ENCODE measurements at regions not wholly inside any gene's neighbourhood (a gene's known extent, or its start where the extent isn't known, plus 50 kb on each side); places are given as distances from the start of the nearest gene placed in this dataset.
A peak's percentile ranks its signal among the peaks of the same experiment; 100 is the strongest.

DNA sequence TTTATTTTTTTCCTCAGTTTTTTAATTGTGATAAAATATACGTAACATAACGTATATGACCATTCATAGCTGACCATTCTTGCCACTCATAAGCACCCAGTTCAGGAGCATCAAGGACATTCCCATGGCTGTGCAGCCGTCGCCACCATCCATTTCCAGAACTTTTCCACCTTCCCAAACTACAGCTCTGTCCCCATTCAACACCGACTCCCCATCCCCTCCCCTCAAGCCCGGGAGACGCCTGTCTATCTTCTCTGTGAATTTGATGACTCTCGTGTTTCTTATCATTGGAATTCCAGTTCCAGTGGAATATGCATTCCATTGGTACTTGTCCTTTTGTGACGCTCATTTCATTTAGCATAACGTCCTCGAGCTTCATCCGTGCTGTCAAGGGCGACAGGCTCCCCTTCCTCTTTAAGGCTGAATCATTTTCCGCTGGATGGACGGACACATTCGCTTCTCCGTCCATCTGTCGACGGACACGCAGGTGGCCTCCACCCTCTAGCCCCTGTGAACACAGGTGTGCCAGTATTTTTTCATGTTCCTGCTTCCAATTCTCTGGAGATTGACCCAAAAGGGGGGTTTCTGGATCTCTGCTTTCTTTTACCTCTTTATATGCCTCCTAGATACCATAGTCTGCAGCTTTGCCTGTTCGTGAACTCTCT lies 88.1 kb downstream of the YTHDF1 start:
- no peak overlapping the region for H3K4me3 ChIP-seq
- H3K9me3 ChIP-seq, result no peaks in the 10 kb centered on the region
- FAIRE-seq (no peak), DNase-seq (ENCODE audit: low read depth in 1 of 2, low spot score in 1 of 2) (no peak), ATAC-seq (no peak)
- TF ChIP-seq JUN (IDR thresholded peaks at IDR 0.05), result no peak
- no peak for TF ChIP-seq CBX8 (IDR thresholded peaks at IDR 0.05)
- TF ChIP-seq FOSL2 (IDR thresholded peaks at IDR 0.05), result no peak
- TF ChIP-seq FOSL2 (CRISPR knock-in tag; IDR thresholded peaks at IDR 0.05), result no peak
- TF ChIP-seq CEBPB (IDR thresholded peaks at IDR 0.05), result no peak
- TF ChIP-seq, protein P1, sequence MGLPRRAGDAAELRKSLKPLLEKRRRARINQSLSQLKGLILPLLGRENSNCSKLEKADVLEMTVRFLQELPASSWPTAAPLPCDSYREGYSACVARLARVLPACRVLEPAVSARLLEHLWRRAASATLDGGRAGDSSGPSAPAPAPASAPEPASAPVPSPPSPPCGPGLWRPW (IDR thresholded peaks at IDR 0.05), result no peak
- no peak for TF ChIP-seq ESRRA (IDR thresholded peaks at IDR 0.05; ENCODE audit: borderline replicate concordance, low read length)
- no peak for TF ChIP-seq ZFP36 (IDR thresholded peaks at IDR 0.05; ENCODE audit: borderline replicate concordance, partially characterized antibody)
- TF ChIP-seq, protein P2, sequence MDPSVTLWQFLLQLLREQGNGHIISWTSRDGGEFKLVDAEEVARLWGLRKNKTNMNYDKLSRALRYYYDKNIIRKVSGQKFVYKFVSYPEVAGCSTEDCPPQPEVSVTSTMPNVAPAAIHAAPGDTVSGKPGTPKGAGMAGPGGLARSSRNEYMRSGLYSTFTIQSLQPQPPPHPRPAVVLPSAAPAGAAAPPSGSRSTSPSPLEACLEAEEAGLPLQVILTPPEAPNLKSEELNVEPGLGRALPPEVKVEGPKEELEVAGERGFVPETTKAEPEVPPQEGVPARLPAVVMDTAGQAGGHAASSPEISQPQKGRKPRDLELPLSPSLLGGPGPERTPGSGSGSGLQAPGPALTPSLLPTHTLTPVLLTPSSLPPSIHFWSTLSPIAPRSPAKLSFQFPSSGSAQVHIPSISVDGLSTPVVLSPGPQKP (IDR thresholded peaks at IDR 0.05; ENCODE audit: low read depth, low read length), result no peak
- TF ChIP-seq TFCP2L1 (CRISPR knock-in tag; IDR thresholded peaks at IDR 0.05), result no peak
- TF ChIP-seq SREBF2 (IDR thresholded peaks at IDR 0.05), result no peak
- TF ChIP-seq HDAC2 (IDR thresholded peaks at IDR 0.05), result no peak
- TF ChIP-seq TP53 (CRISPR knock-in tag; IDR thresholded peaks at IDR 0.05), result no peak
- POLR2A ChIA-PET, result no interaction called here
- H3K27ac ChIP-seq, result no peak overlapping the region
- 57% methylated on average over 21 of the region's 21 CpGs for WGBS (ENCODE audit: missing lambda C conversion rate)
- CTCF ChIA-PET, result interaction anchor here (1.0 to 1.1 kb wide), 2 partner anchors 10 to 27 kb away, joined by 3 to 4 read pairs; no protein-coding TSS in a partner anchor
- 0 out of 3 replicates have a peak, but pooled peaks cover 7% of the 10 kb centered on the region for H3K4me1 ChIP-seq
- H3K4me2 ChIP-seq, result no peak overlapping the region

DNA sequence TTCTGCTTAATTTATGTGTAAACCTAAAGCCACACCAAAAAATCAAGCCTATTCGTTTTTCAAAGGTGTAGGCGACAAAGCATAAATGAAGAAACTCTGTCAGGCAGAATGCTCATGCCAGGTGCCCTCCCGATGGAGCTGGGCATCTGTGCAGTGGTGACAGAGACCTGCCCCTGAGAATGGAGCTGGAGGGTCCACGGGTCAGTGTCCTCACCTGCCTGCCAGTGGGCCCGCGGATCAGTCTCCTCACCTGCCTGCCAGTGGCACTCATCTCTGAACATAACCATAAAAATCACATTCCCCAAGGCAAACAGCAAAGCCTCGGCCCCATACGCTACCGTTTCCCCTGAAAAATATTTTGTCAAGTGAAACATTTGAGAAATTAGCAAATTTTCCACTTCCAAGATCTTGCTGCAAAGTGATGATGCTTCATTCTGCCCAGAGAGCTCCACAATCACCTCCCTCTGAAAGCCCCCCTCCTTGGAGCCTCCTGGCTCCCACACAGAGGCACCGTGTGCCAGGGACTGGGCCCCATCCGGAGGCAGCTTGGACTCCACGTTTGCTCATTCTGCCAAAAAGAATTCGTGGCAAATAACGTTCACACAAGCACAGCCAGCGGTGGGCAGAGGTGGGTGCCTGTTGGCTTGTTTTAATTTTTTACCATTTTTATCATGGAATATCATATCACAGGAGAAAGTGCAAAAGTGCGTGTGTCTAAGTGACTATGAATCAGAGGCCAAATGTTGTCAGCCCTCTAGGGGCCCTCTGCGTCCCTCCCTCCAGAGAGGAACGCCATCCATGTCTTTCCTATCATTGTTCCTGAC lies 88.8 kb downstream of the YTHDF1 start:
- FAIRE-seq (no peak), ATAC-seq (no peak), DNase-seq (ENCODE audit: low read depth in 1 of 2, low spot score in 1 of 2) (no peak)
- no peaks in the 10 kb centered on the region for H3K9me3 ChIP-seq
- WGBS (ENCODE audit: missing lambda C conversion rate), result 45% methylated on average over 18 of the region's 18 CpGs
- POLR2A ChIA-PET, result no interaction called here
- no peak overlapping the region for H3K4me3 ChIP-seq
- H3K27ac ChIP-seq, result no peak overlapping the region
- no peak overlapping the region for H3K4me2 ChIP-seq
- 0 out of 3 replicates have a peak, but pooled peaks cover 7% of the 10 kb centered on the region for H3K4me1 ChIP-seq
- CTCF ChIA-PET, result interaction anchor here (1.0 to 1.1 kb wide), 2 partner anchors 11 to 26 kb away, joined by 3 to 4 read pairs; no protein-coding TSS in a partner anchor
- TF ChIP-seq RAD21 (conservative IDR thresholded peaks at IDR 0.05 in 1 of 2, IDR thresholded peaks at IDR 0.05 in 1 of 2) (no peak), NPAS2 (CRISPR knock-in tag; IDR thresholded peaks at IDR 0.05; ENCODE audit: borderline replicate concordance) (no peak), EHMT2 (IDR thresholded peaks at IDR 0.05; ENCODE audit: low read depth) (no peak), HOXA7 (CRISPR knock-in tag; IDR thresholded peaks at IDR 0.05) (no peak)

DNA sequence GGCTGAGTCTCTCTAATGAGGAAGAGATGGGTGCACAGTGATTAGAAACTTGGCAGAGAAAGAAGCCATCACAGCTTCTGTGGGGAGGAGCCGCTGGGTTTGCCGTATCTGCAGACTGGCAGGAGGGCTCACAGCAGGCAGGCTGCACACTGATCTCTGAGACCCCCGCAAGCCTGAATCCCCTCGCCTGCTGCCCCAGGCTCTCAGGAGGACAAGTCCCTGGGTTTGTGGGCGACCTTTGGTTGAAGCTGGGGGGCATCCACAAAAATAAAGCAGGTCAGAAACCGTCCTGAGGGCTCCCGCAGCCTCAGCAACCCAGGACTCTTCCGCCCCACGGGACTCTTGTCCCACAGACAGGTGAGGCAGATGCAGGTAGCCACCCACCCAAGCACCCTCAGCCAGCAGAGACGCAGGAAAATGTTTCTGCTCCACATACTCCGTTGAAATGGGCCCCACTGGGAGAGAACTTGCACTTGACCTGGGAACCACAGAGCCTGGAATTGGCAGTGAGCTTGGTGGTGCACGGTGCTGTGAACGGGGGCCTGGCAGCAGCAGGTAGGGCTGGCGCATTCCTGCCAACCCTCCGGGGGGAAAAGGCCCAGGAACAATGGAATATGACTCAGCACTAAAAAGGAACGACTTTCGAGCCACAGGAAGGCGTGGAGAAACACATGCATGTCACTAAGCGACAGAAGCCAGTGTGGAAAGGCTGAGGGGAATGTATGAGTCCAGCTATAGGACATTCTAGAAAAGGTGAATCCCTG lies 89.9 kb downstream of the YTHDF1 start:
- H3K4me2 ChIP-seq, result no peak overlapping the region
- FAIRE-seq (no peak), ATAC-seq (no peak), DNase-seq (ENCODE audit: low read depth in 1 of 2, low spot score in 1 of 2) (no peak)
- WGBS (ENCODE audit: missing lambda C conversion rate), result 46% methylated on average over 19 of the region's 19 CpGs
- H3K4me1 ChIP-seq, result 0 out of 3 replicates have a peak, but pooled peaks cover 7% of the 10 kb centered on the region
- H3K9me3 ChIP-seq, result no peaks in the 10 kb centered on the region
- H3K27ac ChIP-seq, result no peak overlapping the region
- no peak overlapping the region for H3K4me3 ChIP-seq
- ChIA-PET POLR2A (no interaction called here), CTCF (interaction anchor here (1.0 kb wide), 1 partner anchor 9 kb away, joined by 4 read pairs; no protein-coding TSS in a partner anchor)
- TF ChIP-seq POLR2A (IDR thresholded peaks at IDR 0.05; ENCODE audit: low read length), result no peak
- TF ChIP-seq HOXA7 (CRISPR knock-in tag; IDR thresholded peaks at IDR 0.05), result no peak
- peak; percentile 51 for TF ChIP-seq MAFK (IDR thresholded peaks at IDR 0.05; ENCODE audit: partially characterized antibody)
- TF ChIP-seq, protein P2 (IDR thresholded peaks at IDR 0.05; ENCODE audit: low read depth, low read length), result no peak
- TF ChIP-seq KDM1A (IDR thresholded peaks at IDR 0.05; ENCODE audit: low read depth), result no peak
